ENCODE measurements at regions not wholly inside any gene's neighbourhood (a gene's known extent, or its start where the extent isn't known, plus 50 kb on each side); places are given as distances from the start of the nearest gene placed in this dataset.

DNA sequence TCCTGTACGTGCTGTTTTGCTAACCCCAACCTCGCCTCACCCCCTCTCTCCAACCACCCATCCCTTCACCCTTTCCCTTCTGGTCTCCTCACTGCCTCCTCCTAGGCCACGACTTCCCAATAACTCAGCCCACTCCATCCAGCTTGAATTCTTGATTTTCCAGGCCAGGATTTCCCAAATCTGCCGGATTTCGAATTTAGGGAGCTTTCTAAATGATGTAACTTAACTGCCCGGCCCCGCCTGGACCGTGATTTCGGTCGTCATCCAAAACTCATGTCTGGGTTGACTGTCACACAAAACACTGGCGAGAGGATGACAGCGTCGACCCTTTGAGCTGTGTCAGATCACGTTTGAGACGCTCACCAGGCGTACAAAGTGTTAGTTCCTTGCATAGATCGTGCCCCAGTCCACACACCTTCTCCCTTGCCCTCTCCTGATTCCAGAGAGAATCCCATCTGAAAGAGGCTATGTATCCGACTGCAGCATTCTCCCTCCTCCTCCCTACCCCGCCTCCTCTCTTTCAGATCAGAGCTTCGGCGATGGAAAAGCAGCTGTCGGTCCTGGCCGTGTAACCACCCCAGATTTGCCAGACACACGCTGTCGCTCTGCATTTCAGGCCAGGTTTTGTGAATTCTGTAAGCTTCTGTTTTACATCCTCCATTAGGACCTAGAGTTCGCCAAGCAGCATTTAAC lies 168.2 kb downstream of the GPX5 start:
- FAIRE-seq (no peak), DNase-seq (ENCODE audit: low spot score in 2 of 2) (no peak)

DNA sequence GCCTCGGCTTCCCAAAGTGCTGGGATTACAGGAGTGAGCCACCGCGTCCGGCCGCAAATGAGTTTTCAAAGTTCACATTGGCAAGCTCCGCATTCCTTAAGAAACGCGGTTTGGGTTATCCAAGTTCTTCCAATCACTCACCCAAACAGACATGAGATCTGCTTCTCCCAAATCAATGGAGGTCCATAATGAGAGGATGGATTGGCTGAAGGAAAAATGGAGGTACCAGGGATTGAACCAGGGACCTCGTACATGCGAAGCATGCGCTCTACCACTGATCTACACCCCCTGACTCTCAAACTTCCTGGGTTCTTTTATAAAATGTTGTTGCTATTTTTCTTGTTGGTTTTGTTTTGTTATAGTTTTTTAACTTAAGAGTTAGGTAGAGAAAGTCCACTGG lies 170.0 kb downstream of the GPX5 start:
- DNase-seq (ENCODE audit: low spot score in 2 of 2) (no peak), FAIRE-seq (no peak)

DNA sequence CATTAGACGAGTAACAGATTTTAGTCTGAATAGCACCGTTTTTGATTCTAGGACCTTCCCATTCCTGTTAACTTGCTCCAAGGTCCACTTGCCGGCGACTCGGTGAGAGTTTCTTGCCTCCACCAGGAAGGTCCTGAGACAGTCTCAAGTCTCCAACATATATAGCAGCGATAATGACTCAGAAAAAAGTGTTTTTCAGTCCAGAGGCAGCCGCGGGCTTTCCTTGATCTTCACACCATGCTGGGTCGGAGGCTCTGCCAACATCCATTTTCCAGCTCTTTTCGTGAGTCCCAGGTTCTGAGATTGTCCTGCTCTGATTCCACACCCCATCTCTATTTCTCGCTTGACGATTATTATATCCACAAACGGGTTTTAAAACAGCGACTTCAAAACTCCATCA lies 170.5 kb downstream of the GPX5 start:
- no peak for FAIRE-seq
- DNase-seq (ENCODE audit: low spot score in 2 of 2): no peak

DNA sequence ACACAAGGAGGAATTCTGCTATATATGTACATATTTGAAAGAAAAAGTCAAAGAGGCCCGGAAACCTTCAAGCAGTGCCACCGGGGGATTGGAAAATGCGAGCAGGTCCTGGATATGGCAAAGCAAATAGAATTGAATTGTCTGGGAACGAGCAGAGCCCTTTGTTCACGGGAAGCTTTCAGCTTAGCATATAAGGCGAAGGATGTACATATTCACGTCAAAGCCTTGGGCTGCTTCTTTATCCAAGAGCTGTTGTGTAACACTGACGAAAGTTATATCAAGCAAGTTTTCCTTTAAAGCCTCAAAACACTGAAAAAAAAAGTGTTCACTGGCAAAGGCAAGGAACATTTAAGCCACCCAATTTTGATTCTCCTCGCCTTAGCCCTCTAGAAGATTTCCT lies 171.0 kb downstream of the GPX5 start:
- DNase-seq (ENCODE audit: low spot score in 2 of 2) (no peak), FAIRE-seq (no peak)

DNA sequence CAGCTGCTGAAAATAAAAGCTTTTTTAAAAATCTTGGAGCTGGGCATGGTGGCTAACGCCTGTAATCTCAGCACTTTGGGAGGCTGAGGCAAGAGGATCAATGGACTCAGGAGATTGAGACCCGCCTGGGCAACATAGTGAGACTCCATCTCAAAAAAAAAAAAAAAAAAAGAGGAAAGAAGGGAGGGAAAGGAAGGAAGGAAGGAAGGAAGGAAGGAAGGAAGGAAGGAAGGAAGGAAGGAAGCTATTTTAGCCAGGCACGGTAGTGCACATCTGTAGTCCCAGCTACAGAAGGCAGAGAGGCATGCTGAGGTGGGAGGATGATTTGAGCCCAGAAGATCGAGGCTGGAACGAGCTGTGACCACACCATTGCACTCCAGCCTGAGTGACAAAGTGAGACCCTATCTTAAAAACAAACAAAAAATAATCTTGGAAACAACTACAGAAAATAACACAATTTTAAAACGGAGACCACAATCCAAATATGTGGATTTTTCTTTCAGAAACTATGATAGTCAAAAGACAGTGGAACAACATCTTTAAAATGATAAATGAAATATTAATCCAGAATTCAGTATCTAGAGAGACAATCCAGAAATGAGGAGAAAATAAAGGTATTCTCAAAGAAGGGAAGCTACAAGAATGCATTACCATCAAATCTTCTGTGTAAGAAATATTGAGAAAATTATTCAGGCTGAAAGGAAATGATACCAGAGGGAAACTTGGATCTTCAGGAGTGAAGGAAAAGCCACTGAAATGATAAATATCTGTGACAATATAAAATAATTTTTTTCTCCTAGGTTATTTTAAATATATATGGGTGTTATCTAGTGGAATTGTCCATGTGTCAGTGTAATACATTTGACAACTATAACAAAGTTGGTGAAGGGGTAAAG lies 182.0 kb downstream of the GPX5 start:
- FAIRE-seq (no peak), DNase-seq (ENCODE audit: low spot score in 2 of 2) (no peak)

DNA sequence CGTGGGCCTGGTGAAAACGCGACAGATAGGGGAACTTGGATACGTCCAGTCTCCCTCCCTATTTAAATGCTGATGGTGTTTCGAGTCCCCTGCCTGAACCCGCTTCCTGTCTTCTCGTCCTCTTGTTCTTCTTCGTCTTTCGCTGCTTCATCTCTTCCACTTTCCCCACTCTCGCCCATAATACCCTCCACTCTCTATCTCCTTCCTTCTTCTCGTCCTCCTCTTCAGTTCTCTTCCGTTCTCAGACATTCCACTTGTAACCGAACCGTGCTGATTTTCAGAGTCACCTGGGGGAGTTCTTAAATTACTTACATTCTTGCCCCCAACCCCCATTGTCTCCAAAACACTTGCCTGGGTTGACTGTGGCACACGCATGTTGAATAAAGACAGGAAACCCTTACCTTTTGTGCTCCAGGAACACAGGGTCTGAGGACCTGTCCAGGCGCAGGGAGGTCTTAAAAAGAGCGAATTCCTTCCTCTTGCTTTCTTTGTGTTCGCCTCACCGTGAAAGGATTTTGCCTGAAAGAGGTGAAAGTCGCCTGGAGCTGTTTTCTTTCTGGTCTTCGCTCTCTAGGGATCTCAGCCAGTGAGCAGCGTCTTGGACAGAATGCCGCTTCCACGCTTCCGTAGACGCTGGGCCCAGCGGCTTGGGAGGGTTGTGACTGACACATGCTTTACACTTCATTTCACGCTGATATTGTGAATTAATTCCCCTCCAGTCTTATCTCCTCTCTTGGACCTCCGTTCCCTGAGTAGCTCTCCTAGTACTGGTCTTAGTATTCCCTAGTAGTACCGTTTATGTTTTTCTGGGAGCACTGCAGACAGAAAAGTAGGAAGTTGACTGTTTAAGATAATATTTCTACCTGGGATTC lies 184.0 kb downstream of the GPX5 start:
- DNase-seq (ENCODE audit: low spot score in 2 of 2): no peak
- FAIRE-seq: no peak

DNA sequence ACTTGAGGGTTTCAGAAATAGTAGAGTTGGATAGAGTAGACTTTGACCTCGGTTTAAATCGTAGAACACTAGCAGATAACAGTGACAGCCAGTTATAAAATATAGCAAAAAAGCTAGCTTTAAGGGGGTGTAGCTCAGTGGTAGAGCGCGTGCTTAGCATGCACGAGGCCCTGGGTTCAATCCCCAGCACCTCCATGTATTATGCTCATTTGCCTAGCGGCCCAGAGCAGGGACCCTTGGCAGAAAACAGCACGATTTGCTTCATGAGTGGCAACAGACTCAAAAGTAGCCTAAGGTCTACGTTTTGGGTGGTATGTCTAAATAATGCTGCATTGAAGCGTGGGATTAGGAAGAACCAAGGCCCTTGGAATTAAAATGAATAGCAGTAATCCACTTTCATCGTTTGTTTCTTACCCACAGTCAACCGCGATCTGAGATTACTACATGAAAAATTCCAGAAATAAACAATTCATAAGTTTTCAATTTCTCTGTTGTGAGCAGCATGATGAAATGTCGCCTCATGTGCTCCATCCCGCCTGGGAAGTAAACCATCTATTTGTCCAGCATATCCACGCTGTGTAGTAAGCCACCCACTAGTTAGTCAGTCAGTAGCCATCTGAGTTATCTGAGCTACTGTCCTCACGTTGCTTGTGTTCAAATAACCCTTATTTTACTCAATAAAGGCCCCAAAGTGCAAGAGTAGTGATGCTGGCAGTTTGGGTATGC lies 184.9 kb downstream of the GPX5 start:
- FAIRE-seq: no peak
- no peak for DNase-seq (ENCODE audit: low spot score in 2 of 2)

DNA sequence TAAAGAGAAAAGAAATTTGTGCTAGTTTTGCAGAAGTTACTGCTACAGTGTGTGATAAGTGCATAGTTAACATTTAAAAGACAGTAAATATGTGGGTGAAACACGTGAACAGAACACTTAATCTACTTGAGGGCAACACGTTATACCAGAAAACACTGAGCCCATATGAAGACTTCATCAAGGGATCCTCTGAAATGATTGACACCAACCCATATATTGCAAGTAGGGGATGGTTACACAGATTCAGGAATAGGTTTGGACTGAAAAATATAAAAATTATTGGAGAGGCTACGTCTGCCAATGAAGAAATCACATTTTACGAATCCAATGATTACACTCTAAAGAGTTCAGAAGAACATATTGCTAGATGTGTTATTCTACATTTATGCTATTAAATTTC lies 185.6 kb downstream of the GPX5 start:
- FAIRE-seq (no peak), DNase-seq (ENCODE audit: low spot score in 2 of 2) (no peak)

DNA sequence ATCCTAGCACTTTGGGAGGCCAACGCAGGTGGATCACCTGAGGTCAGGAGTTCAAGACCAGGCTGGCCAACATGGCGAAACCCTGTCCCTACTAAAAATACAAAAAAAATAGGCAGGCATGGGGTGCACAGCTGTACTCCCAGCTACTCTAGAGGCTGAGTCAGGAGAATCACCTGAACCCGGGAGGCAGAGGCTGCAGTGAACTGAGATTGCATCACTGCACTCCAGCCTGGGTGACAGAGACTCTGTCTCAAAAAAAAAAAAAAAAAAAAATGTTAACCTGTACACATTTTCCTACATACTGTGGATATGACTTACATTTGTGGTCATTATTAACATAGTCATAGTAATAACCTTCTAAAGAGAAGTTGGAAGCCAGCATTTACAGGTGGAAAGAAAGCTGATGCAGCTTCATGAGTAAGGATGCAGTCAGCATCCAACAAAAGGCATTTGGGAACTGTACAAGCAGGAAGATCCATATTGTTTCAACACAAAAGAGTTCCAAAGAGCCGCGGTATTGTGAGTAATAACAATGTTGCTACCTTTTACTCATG lies 186.2 kb downstream of the GPX5 start:
- DNase-seq (ENCODE audit: low spot score in 2 of 2) (no peak), FAIRE-seq (no peak)

DNA sequence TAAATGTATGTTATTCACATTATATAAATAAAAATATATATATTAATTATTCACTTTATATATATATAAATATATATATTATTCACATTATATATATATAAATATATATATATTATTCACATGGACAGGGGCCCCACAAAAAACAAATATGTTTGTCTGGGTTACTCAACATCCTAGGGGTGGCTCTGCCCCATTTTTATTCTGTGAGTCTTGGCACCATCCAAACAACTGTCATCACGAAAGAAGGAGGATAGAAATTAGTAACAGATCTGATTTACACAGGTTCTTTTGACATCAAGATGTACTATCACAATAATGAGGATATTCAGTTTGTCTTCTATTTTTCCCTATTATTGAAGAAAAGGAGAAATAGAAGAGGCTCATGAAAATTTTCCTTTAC lies 187.3 kb downstream of the GPX5 start:
- no peak for FAIRE-seq
- no peak for DNase-seq (ENCODE audit: low spot score in 2 of 2)

DNA sequence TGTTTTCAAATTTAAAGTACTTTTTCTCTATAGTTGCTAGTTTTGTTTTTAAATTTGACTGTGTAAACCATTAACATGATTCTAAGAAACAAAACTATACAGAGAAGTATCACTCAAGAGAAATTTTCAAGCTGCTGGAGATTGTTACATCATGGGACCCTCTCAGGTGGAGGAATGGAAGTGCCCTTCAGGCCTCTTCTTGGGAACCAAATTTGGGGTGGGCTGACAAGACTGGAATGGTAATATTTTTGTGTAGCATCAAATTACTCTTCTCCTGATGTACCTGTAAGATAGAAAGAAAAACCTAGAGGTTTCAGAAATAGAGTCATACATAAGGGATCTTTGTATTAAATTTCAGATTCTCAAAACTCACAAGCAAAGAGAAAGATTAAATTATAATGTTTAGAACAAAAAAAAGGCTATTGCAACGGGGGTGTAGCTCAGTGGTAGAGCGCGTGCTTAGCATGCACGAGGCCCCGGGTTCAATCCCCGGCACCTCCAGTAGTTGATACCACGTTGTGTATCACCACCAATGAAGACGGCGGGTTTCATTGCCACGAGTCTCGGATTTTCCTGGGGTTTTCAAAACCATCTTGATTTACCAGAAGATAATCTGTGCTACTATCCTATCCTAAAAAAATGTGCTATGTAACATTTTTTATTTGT lies 193.7 kb downstream of the GPX5 start:
- FAIRE-seq (no peak), DNase-seq (ENCODE audit: low spot score in 2 of 2) (no peak)

DNA sequence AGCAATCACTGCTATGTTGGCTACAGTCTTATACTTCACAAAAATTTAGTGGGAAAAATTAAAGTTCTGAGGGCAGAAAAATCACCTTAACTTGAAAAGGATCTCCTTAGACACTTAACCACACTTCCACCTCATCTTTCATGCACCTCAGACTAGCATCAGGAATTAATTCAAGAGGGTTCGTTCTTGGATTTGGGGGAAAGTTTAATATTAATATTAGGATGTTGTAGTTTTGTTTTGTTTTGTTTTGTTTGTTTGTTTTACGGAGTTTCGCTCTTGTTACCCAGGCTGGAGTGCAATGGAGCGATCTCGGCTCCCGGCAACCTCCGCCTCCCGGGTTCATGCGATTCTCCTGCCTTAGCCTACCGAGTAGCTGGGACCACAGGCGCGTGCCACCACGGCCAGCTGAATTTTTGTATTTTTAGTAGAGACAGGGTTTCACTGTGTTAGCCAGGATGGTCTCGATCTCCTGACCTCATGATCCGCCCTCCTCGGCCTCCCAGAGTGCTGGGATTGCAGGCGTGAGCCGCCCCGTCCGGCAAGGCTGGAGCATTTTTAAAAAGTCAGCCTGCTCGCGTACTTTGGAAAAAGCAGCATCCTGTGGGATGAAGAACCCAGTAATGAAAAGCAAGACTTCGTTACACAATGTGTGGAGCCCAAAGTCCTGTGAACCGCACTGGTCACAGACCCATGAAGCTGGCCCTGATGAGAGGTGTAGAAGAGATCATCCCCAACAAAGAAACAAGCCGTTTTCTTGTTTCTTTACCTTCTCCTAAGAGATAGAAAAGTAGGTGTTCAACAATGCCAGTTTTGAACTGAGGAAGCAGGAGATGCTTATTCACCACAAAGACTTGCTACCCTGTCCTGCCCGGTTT lies 194.9 kb downstream of the GPX5 start:
- DNase-seq (ENCODE audit: low spot score in 2 of 2) (no peak), FAIRE-seq (no peak)

DNA sequence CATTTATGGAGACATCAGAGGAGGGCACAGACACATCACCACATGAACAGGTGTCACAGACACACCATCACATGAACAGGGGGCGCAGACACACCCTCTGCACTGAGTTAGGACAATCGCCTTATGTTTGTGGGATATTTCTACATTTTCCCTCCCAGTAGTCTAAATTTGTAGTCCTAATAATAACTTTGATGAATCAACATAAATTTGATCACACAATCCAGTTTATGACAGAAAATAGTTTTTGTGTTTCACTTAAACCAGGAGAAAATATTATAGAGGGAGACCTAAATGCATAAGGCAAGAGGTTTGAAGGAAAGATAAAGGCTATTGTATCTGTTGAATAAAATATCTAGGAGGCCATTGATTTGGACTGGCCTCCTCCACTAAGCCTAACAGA lies 195.7 kb downstream of the GPX5 start:
- DNase-seq (ENCODE audit: low spot score in 2 of 2) (no peak), FAIRE-seq (no peak)

DNA sequence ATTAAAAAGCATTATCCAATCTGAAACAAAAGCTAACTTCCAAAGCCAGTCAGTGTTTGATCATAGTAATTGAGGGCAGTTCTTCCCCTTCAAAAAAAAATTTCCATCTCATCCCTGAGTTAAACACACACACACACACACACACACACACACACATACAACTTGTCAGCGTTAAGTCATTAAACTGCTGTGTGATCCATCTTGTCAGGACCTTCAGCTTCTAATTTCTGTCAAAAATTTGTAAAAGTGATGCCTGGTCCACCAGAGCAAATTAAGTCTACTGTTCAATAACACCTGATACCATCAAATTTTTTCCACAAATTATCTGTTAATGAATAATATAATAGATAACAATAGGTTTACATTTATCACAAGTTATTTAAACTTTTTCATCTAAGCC lies 198.7 kb downstream of the GPX5 start:
- FAIRE-seq: no peak
- DNase-seq (ENCODE audit: low spot score in 2 of 2): no peak

DNA sequence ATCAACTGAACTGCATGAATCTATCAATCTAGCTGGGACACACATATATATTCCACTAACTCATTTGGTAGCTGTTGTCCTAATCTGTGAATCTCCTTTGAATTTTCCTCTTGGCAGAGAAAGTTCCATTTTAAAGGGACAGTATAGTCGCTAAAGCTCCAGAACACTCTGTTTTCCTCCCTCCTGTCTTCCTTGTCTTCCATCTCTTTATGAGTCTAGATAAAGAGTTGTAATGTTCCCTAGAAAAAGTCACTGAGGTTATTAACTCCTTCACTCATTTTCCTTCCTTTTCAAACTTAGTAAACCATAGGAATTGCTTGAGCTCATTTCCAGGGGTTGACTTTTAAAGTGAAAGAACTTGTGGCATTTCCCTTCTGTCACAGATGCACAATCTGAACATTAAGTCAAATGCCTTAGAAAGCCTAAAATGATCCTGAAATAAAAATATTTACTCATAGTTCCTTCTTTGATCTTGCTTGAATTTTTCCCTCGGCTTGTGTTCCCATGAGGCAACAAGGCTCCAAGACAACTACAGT lies 198.4 kb downstream of the TRIM27 start:
- no peak for FAIRE-seq
- no peak for DNase-seq (ENCODE audit: low spot score in 2 of 2)

DNA sequence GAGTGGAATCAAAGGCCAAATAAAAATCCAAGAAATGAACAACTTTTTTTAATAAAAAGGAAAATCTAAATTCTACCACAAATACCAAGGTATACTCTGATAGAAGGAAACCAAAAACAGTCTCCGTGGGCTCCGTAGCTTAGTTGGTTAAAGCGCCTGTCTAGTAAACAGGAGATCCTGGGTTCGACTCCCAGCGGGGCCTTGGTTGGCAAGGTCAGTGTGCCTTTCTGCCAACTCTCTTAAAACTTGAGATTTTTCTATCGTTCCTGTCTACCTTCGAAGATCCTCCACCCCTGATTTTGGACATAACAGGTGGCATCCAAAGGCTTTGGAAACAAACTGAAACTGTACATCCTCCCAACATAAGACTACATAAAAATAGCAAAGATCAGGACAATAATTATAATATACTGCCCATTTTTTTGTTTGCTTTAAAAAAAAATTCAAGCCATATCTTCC lies 197.9 kb downstream of the TRIM27 start:
- no peak for DNase-seq (ENCODE audit: low spot score in 2 of 2)
- no peak for FAIRE-seq

DNA sequence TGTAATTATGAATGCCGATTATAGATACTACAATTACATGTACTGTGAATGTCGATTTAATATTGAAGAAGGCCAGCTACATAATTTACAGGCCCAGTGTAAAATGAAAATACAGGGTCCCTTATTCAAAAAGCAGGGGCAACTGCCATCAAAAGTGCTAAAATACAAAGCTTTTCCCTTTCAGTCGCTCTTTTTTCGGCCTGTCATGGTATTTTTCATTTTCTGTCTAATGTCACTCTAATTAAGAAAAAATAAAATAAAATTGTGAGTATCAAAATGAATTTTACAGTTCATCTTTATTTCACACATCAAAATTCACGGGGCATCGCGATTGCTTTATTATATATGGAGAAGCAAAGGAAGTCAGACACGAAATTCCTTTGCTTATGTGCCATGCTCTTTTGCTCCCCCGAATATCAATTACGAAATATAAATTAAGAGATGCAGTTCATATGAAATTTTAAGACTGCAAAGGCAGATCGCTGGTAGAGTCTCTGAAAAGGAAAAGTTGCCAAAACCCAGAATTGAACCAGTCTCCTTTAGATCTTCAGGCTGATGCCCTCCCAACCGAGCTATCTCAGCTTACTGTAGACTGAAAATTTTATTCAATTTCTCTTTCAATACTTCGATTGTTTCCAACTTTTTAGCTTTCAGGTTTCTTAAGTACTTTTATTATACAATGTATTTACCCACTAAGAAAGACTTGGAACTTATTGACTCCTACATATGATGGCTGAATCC lies 197.0 kb downstream of the TRIM27 start:
- FAIRE-seq: no peak

More for the DNA sequence above, 197.0 kb downstream of the TRIM27 start:
- DNase-seq (ENCODE audit: low spot score in 2 of 2): no peak

Measured in frontal cortex (tissue), 3 donors.